ENCODE measurements at regions not wholly inside any gene's neighbourhood (a gene's known extent, or its start where the extent isn't known, plus 50 kb on each side); places are given as distances from the start of the nearest gene placed in this dataset.

- no peak for DNase-seq (ENCODE audit: low spot score in 2 of 2)
- WGBS, 2 donors, result 79 to 83% methylated on average over 6 of the region's 6 CpGs
- no peak overlapping the region for H3K27ac ChIP-seq
These were observed 50.6 kb upstream of the CALM2 start for GRCh38 chr2:47226923-47227220.

GRCh38 chr2:47226132-47226922 is 50.0 kb upstream of the CALM2 start:
- Histone ChIP-seq H3K27me3 (no peaks in the 10 kb centered on the region), H3K4me1 (peaks cover 0 to 26% (median 9%) of the 10 kb centered on the region in 4 donors), H3K27ac (no peak overlapping the region), H3K36me3 (no peaks in the 10 kb centered on the region), H3K9me3 (no peaks in the 10 kb centered on the region), H3K4me3 (no peak overlapping the region)
- TF ChIP-seq POLR2A (IDR thresholded peaks at IDR 0.05) (no peak), CTCF (IDR thresholded peaks at IDR 0.05) (no peak), EP300 (IDR thresholded peaks at IDR 0.05) (no peak)
- no peak for DNase-seq (ENCODE audit: low spot score in 2 of 2)
- WGBS, 2 donors, result 64 to 67% methylated on average over 4 of the region's 4 CpGs

More at GRCh38 chr2:47226923-47227220, 50.6 kb upstream of the CALM2 start:
- no peaks in the 10 kb centered on the region for H3K36me3 ChIP-seq
- TF ChIP-seq EP300 (IDR thresholded peaks at IDR 0.05) (no peak), POLR2A (IDR thresholded peaks at IDR 0.05) (no peak), CTCF (IDR thresholded peaks at IDR 0.05) (no peak)
- no peaks in the 10 kb centered on the region for H3K27me3 ChIP-seq
- H3K4me1 ChIP-seq, result peaks cover 0 to 26% (median 9%) of the 10 kb centered on the region in 4 donors
- H3K9me3 ChIP-seq, result no peaks in the 10 kb centered on the region
- no peak overlapping the region for H3K4me3 ChIP-seq
